Right forelimb (tissue), 1 donor: ENCODE measurements at regions not wholly inside any gene's neighbourhood (a gene's known extent, or its start where the extent isn't known, plus 50 kb on each side); places are given as distances from the start of the nearest gene placed in this dataset.
"Not testable (repeated sequence)": the region's sequence is repeated elsewhere in the genome, so short reads cannot be mapped to it uniquely, and the experiment has no call there.

Source experiments
- DNase-seq: peaks from one replicate; pipeline ENCODE4 v3.0.0-alpha.2; 2018

DNA sequence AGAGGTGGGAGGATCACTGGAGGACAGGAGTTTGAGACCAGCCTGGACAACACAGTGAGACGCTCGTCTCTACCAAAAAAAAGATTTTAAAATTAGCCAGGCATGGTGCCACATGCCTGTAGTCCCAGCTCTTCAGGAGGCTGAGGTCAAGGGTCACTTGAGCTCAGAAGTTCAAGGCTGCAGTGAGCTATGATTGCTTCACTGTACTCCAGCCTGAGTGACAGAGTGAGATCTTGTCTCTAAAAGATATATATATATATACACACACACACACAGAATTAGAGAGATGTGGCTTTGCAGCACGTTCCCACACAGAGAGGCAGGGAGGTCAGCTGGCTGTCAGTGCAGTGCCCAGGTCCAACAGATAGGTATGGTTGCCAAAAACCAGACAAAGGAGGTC is 363.4 kb downstream of the BCL2L11 start:
- DNase-seq: not testable (repeated sequence)

DNA sequence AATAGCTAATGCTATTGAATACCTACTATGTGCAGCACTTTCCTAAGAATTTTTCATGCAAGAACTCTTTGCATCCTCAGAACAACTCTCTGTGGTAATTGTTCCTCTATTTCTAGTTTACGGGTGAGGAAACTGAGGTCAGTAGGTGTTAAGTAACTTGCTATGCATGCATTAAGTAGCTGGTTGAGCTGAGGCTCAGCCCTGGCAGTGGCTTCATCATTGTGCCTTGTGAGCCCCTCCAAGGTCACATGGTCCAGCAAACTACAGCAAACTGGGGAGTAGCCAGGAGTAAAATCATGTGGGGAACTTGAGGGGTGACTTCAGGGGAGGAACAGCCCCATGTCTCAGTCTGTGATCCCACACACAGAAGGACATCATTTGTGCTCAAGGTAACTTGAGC is 365.2 kb downstream of the BCL2L11 start:
- not testable (repeated sequence) for DNase-seq

DNA sequence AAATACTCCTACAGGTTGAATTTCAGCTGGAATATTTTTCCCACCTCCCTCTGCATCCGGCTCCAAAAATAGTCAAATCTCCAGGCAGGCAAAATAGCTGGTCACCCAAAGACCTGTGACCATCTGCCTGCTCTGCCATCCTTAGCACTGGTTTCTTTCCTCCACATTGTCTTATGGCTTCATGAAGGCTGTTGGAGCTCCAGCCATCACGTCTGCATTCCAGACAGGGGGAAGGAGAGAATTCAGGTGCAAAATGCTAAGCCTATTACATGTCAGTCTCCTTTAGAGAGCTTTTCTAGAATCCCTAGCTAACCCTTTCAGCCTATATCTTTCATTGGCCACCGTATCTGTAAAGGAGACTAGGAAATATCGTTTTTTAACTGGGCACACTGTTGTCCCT is 367.7 kb downstream of the BCL2L11 start:
- not testable (repeated sequence) for DNase-seq

GRCh38 chr2:111489460-111489859 is 368.7 kb downstream of the BCL2L11 start:
- not testable (repeated sequence) for DNase-seq

- DNase-seq: not testable (repeated sequence)
These were observed 370.5 kb downstream of the BCL2L11 start for GRCh38 chr2:111491181-111491580.

DNA sequence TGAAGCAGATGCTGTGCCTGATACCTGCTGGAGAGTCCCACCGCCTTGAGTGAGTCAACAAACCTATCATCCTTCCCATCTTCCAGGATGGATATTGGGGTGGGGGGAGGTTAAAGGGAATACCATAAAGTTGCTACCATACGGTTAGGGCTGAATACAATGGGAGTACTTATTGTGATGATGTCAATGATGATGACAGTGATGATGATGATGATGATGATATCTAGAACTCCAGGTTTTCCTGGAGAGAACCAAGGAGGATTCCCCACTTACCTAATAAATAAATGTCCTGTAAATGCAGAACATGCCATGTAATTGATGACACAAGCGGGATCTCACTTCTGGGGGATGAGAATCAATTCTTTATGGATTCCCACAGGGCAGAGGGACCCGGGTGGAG is 370.9 kb downstream of the BCL2L11 start:
- DNase-seq: not testable (repeated sequence)

- DNase-seq: not testable (repeated sequence)
These were observed 372.4 kb downstream of the BCL2L11 start for GRCh38 chr2:111492995-111493719.

GRCh38 chr2:111493720-111494078 is 373.0 kb downstream of the BCL2L11 start:
- not testable (repeated sequence) for DNase-seq

GRCh38 chr2:111494288-111494980 is 373.7 kb downstream of the BCL2L11 start:
- DNase-seq: not testable (repeated sequence)

GRCh38 chr2:111494981-111495315 is 374.2 kb downstream of the BCL2L11 start:
- not testable (repeated sequence) for DNase-seq

DNA sequence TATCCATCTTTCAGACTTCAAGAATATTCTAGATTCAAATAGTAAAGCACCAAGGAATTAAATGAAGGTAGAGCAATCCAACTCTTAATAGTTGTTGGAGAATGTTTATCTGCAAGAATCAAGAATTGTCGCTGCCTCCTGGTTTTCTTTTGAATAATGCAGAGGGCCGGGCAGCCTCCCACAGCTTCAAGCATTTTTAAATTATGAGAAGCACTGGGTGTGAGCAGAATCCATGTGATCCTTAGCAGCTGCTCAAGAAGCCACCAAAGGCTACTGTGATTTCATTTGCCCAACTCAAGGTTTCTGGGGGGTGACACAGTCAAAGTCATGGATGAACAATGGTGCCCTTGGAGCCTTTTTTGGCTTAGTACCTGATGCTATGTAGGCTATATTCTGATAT is 374.9 kb downstream of the BCL2L11 start:
- DNase-seq: not testable (repeated sequence)

- DNase-seq: not testable (repeated sequence)
These were observed 375.5 kb downstream of the BCL2L11 start for GRCh38 chr2:111496176-111496575.

- not testable (repeated sequence) for DNase-seq
These were observed 376.1 kb downstream of the BCL2L11 start for GRCh38 chr2:111496860-111497259.

GRCh38 chr2:111497270-111497669 is 376.6 kb downstream of the BCL2L11 start:
- DNase-seq: not testable (repeated sequence)

DNA sequence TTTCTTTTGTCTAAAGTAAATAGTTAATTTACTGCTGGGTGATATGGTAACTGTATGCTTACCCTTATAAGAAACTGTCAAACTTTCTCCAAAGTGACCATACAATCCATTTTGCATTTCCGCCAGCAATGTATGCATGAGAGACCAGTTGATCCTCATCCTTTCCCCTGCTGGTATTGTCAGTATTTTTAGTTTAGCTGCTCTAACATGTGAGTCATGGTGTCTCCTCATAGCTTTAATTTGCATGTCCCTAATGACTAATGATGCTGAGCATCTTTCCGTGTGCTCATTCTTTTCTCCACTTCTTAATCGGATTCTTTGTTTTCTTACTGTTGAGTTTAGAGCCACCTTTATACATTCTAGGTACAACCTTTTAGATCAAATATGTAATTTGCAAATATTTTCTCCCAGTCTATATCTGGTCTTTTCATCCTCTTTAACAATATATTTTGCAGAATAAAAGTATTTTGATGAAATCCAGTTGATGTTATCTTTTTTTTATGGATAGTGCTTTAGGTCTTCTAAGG is 379.9 kb downstream of the BCL2L11 start:
- not testable (repeated sequence) for DNase-seq

DNA sequence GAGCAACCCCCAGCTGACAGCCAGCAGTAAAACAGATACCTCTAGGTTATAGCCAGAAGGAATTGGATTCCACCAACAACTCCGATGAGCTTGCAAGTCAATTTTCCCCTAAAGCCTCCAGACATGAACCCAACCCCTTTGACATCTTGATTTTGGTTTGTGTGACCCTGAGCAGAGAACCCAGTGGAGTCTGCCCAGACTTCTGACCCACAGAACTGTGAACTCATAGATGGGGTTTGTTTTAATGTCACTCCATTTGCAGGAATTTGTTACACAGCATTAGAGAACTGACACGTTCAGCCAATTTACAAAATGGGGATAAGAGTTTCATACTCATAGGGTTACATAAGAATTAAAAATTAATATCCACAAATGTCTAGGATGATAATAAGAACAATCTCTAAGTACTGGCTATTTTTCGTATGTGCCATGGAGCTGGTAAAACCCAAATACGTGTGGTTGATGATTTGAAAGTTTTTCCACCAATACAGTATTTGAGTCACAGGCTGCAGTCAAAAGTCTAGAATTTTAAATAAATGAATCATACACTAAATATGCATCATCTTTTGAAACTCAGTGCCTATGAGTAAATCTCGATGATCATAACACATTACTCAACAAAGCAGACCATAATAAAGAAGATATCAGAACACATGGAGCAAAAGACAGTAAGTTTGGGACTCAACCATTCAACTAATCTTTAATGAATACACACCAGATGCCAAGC is 380.0 kb downstream of the ANAPC1 start:
- not testable (repeated sequence) for DNase-seq

DNA sequence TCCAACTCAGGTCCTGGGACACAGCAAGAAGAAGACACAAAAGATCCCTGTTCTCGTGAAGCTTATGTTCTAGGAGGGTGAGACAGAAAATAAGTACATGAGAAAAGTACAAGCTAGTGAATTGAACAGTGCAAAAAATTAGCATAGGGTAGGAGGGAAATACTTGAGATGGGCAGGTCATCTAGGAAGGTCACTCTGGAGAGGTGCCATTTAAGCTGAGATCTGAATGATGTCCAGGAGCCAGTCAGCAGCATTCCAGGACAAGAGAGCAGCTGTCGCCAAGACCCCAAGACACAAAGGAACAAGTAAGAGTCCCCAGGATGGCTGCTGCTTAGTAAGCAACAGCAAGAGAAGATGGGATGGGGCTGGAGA is 379.4 kb downstream of the ANAPC1 start:
- DNase-seq: not testable (repeated sequence)

GRCh38 chr2:111505267-111505666 is 378.7 kb downstream of the ANAPC1 start:
- DNase-seq: not testable (repeated sequence)

DNA sequence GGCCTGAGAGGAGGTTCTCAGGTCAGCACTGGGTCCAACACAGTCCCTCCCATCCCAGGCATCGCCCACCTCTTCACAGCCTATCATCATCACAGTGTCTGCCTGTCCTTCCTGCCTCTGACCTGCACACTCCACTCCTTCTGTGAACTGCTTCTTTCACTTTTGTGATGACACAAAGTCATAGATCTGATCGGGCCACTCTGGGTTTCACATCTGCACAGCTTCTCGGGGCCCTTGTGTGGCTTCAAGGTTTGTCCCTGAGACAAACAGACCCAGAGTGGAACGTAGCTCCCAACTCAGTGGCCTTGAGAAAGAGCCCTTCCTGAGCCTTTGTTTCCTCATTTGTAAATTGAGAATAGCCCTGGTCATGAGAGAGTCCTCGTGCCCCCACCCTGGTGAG is 377.1 kb downstream of the ANAPC1 start:
- DNase-seq: not testable (repeated sequence)

- DNase-seq: not testable (repeated sequence)
These were observed 374.6 kb downstream of the ANAPC1 start for GRCh38 chr2:111509225-111509869.

DNA sequence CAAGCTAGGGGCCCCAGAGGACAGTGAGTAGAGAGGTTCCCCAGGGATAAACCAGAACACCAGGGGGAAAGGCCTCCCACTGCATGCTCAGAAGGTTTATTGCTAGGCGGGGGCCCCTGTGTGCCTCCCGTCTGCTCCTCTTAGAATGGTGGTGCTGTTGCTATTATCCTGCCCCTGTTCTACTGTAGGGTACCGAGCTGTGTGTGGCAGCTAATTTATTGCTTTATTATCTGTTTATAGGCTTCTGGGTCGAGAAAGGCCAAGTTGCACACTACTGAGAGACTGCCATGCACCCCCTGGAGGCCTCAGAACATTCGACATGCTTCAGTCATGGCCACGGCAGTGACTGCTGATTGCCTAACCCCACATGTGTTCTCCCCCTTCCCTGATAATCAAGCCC is 373.6 kb downstream of the ANAPC1 start:
- not testable (repeated sequence) for DNase-seq

- not testable (repeated sequence) for DNase-seq
These were observed 372.9 kb downstream of the ANAPC1 start for GRCh38 chr2:111511062-111511461.

- DNase-seq: not testable (repeated sequence)
These were observed 371.6 kb downstream of the ANAPC1 start for GRCh38 chr2:111512378-111512777.
